Stimulated activated CD4-positive, alpha-beta T cell treated with anti-CD3 and anti-CD28 coated beads, Interleukin-1b, Interleukin-23, amount 100 ng/mL, for 4 hours (primary cell): ENCODE measurements at regions not wholly inside any gene's neighbourhood (a gene's known extent, or its start where the extent isn't known, plus 50 kb on each side); places are given as distances from the start of the nearest gene placed in this dataset.

Source experiments
- DNase-seq, 2 donors: peaks; one replicate each; pipeline ENCODE4 v3.0.0-alpha.2; 2020; ENCODE audit warnings: low read depth in 2 of 2

DNA sequence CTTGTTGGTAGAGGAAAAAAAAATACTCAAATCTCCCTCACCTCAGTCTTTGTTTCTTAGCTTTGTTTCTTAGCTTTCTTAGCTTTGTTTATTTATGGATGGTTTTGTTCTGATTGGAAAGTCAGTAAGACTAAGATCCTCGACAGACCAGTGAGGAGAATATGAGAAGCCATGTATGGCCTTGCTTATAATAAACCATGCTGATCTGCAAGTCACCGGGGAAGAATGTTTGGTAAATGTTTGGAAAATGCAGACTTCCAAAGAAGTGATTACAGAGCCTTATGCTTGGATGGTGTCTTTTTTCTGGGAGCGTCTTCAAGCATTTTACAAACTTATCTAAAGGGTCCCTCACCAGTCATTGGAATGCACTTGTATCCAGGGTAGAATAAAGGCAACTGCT is 90.1 kb upstream of the NOCT start:
- no peak for DNase-seq

DNA sequence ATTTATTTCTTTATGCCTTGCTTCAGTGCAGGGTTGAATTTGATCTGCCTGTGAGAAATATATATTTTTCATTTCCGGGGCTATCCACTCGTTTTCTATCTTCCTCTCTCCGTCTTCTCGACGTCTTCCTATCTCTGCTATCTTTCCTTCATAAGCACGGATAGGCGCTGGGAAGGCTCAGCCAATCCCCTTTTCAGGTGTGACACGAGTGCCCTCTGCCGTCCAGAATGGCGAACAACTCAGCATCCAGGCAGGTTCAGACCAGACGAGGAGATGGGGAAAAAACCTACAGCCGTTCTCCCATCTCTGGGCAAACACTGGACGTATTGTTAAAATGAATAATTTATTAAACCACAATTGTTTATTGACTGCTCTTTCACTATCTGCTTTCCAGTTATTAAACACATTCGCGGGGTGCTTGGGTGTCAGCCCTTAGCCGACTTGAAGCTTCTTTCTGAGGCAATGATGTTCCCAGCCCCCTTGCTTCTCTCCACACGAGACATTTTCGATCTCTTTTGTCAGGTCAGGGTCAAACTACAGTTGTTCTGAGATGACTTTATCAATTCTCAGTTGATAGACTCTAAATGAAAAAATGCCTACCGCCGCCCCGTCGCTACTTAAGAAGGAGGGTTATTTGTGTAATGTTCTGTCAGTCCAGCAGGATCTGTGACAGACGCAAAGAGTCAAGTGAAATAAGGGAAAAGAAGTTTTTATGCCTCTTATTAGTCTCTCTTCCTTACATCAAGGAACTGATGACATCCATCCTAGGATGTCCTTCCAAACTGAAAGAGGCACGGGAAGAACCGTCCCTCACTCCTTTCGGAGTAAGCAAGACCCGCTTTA is 96.3 kb upstream of the NOCT start:
- DNase-seq = peak in 1 of 2 donors; percentile 40

DNA sequence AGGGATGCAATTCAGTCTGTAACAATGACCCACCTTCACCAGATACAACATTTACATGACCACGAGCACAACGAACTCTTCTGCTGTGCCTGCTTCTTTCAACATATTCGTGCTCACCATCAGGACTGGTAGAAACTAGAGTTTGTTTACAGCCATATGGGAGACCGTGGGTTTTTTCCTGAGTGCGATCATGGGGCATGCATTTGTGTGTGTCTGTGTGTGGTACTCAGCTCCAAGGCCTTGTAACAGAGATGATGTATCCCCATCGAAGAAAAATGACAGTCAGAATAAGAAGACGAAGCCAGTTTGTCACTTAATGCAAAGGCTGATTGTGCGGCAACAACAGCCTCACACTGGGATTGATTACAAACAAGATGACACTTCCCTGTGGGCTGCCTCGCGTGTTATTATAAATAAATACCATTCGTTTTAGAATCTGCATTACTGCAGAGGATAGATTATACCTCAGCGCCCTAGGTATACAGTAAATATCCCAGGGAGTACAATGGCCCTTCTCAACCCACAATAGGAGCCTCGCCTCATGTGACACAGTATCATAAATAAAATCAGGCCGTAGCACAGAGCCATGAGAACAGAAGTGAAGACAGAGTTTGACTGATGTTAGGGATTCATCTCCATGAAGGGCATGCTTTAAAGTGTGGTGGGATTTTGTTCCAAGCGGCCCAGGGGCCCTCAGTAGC is 97.3 kb upstream of the NOCT start:
- DNase-seq = no peak

DNA sequence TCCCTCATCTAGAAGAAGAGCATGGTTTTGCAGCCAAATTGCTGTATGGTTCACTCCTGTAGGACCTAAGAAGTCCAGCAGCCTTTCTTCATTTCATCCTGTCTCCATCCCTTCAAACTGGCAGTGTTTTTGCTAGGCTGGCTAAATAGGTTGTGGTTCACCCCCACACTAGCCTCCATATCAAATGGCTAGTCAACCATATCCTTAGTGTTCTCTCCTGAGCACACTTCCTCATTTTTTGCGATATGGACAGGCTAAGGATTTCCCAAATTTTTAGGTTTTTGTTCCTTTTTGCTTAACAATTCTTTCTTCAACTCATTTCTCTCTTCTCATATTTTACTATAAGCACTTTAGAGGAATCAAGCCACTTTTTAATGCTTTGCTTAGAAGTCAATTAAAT is 98.8 kb upstream of the NOCT start:
- no peak for DNase-seq

DNA sequence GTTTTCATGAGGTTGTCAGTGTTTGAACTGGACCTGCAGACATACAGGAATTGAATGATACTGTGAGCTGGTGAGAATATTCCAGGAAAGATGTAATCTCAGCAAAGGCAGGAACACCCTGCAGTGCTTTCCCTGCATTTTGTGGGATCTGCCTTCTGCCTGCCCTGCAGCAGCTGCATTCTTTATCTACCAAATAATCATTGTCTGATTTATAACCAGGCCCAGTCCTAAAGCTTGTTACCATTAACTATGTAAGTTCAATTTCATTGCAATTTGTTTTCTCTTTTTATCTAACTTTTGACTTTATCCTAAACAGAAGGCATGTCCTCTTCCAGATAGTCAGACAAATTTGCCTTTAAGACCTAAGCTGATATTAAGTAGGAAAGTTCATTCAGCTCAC is 99.8 kb upstream of the NOCT start:
- DNase-seq = no peak

DNA sequence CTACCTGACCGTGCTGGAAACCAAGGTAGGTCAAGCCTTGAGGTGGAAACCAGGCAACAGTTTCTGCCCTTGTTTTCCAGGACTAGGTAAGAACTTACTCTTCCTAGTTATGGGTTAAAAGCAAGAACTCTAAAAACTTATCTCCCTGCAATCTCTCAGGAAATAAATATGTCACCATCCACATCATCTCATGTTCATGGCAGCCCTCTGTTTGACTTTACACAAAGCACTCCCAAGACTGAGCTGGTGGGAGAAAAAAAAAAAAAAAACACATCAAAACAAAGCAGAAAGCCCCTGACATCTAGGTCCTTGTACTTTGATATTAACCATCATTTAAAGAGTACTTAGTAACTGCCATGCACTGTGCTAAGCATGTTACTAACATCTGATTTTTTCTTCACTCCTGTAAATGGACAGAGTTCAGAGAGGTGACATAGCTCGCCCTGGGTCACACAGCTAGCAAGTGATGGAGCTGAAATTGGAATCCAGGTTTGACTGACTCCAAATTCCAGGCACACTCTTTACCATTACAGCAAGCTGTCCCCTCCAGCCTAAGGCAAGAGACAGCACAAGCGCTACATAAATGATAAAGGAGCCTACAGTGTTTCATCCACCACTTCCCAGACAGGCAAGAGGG is 102.8 kb upstream of the NOCT start:
- DNase-seq = no peak

DNA sequence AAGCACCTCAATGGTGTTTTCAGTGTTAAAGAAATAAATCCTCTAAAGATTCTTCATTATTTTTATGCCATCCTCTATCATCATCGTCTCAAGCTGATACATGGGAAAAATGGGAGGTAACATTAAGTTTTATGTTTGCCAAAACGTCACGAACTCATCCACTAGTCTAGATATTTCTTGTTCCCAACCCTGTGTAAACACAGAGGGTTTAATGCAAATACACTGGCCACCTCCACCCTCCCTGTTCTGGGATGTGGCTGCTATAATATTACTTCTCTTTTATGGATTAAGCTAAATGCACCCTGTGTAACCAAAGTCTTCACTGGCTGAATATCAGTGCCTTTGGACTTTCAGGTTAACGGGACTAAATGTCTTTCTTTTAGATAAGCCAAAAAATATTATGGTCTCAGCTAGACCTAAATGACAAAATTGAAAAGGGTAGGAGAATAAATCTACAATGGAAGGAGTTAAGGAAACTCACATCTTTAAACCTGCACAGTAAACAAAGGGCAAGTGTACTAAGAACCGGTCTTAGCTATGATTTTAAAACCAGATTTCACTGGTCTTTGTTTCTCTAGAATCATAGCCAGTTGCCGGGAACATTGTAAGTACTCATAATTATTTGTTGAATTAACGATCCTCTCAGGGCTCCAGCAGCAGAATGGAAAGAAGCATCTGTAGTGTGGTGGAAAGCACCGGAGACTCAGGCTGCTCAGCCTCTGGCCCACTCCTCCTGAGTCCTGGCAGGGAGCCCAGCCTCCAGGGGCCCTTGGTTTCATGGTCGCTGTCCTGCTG is 103.5 kb upstream of the NOCT start:
- no peak for DNase-seq

DNA sequence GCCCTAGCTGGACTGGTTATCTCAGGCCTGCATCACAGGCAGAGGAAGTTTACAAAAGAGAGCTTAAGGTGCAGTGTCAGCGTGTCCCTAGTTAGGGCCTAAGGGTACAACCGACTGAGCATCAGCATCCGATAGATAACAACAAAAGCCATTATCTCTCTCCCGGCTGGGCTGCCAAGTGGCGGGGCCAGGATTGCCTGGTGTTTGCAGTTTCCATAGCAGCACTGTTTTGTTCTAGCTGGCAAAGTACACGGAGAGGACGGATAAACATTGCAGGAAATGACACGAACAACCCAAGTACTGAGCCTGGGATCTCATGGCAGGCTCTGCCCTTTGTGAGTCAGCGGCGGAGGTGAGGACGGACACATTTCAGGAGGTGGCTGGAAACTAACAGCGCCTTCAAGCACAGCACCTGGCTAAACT is 104.7 kb upstream of the NOCT start:
- no peak for DNase-seq

DNA sequence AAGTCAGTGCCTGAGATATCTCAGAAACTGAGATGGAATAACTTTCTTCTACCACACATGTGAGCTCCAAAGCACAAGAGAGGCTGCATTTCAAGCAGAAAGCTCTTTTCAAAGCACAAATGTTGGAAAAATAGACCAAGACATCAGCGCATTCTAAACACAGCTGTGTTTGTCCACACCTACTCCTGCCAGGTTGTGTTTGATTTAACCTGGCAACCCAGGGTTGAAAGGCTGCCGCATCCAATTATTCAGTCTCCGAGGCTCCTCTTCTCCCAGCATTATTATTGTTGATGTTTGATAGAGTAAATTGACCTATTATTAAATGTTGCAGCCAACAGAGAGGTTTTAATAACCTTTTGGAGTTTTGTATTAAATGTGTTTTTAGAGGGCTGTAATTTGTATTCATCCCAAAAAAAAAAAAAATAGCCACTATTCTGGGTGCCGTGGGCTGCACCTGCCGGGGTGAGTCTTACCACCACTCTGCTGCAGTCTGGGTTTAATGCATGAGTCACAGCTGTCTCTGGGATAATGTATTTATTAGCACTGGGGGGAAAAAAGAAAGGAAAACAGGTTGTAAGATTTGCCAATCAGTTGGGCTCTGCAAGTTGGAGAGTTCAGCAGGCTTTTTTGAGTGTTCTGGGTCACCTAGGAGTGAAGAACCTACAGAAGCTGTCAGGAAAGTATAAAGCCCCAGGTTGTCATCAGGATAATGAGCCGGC is 105.2 kb upstream of the NOCT start:
- DNase-seq = no peak

DNA sequence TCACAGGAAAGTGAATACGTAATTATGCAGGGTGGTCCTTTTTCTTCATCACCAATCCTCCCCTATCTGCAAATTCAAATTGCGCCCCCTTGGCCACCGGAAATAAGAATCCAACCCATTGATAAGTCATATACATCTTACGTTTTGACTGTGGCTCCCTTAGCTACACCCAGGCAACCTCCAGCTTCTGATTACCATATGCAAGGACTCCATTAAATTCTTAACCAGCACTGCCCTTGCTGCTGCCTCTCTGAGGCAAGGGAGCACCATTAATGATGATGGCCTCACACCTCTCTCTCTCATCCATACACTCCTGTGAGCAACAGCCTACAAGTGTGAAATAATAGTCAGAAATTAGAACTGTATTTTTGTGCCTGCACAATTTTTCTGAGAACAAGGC is 106.0 kb upstream of the NOCT start:
- DNase-seq = no peak

DNA sequence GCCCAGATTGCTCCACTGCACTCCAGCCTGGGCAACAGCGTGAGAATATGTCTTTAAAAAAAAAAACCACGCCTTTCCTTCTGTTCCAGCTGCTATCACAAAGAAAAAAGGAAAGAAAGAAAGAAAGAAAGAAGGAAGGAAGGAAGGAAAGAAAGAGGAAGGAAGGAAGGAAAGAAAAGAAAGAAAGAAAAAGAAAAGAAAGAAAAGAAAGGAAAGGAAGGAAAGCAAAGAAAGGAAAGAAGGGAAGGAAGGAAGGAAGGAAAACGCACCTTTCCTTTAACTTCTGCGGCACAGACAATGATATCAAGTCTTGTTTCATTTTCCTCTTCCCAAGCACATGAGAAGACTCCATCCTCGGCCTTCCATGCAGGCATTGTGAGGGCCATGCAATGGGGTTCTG is 107.4 kb upstream of the NOCT start:
- DNase-seq = no peak

DNA sequence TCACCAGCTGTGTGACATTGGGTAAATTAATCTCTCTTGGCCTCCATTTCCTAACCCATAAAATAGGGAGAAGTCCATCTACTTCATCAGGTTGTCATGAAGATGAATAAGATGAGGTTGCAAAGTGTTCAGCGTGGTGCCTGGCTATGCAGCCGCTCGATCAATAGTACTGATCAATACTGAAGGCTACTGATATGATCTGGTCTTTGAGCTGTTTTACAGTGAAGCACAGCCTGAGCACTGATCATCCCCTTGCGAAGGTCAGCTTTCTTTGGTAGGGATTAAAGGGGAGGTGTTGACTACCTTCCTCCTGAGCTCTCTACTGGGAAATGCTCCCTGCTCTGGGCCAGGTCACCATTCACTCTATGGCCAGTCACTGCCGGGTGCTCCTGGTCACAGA is 108.4 kb upstream of the NOCT start:
- DNase-seq = no peak

DNA sequence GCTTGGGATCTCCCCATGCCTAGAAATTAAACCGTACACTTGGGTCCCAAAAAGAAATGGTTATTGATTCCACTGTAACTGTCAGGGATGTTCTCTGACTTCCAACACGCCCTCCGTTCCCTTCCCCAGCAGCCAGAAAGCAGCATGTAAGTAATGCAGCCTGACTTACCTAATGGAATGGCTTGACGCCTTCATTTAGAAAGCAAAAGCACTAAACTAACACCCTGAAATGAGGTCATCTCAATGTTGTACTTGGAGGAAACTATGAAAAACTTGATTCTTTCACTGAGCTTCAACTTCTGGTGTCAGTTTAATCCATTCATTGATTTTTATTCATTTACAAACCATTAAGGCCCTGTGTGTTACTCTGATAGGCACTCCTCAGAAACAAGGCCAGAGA is 110.8 kb upstream of the NOCT start:
- DNase-seq = no peak

DNA sequence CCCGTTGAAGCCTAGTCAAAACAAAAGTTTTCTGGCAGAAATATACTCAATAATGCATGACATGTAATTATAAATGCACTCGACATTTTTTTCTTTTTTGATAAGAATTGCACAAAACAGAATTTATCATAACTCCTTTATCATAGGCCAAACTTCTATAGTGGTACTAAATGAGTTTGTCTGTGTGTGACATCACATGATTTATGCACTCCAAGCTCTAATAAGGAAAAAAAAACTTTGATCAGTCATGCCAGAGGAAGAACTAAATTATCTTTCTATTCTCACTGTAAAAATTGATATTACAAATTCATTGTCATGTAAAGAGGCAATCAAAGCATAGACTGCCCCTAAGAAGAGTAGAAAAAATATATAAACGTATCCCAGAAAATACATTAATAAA is 112.4 kb upstream of the NOCT start:
- no peak for DNase-seq

DNA sequence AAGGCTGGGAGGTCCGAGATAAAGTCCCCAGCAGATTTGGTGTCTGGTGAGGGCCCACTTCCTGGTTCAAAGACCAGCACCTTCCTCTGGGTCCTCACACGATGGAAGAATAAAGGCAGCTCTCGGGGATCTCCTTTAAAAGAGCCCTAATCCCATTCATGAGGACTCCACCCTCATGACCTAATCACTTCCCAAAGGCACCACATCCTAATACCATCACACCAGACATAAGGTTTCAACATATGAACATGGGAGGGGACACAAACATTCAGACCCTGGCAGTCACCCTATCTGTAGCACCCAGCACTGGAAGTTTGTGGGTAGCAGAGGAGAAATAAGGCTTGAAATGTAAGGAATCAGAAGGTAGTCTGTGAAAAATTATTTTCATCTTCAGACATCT is 112.9 kb upstream of the NOCT start:
- DNase-seq = no peak

DNA sequence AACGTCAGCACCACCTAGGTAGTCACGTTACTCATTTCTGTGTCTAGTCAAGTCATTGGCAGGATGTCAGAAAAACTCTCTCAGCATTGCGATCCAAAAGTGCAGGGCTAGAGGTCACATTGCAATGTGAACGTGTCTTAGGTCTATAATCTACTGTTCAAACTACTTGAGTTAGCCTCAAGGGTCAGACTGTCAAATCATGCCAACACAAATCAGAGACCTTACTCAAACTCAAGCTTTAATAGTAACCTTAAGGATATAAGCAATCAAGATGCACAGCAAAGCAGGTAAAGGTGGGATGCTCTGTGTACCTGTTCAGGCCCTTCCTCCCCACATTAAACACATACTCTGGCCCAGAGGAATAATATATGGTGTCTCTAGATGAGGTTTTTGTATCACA is 114.4 kb upstream of the NOCT start:
- no peak for DNase-seq

DNA sequence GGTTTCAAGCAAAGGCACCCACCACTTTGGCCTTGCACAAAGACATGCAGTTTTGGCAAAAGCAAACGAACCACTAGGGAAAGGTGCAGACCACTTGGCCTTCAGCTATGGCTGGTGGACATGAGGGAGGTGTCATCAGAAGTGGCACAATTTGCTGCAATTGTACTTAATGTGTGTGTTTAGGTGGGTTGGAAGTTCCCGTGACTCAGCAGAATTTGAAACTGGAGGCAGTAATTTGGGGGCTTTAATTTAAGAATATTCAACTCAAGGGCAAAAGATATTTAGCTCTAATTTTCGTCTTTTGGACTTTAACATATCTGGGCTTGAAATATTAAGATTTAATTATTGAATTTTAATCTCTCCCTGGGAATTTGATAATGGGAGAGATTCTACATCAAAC is 115.6 kb upstream of the NOCT start:
- DNase-seq = no peak

DNA sequence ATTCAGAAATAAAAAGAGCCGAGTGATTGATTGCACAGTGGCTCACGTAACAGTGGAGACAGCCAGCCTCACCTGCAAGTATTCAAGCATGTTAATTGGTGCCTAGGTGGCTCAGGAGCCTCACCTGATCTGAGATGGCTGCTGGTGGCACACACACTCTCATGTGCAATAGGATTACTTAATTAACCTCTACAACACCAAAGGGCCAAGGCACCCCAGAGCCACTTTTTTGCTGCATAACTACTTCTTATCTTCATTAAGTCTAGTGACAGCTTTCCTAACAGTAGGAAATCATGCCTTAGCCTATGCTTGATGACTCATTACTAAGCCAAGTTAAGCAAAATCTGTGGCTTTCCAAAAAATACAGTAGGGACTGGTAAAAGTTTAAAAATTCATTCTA is 117.3 kb upstream of the NOCT start:
- no peak for DNase-seq

DNA sequence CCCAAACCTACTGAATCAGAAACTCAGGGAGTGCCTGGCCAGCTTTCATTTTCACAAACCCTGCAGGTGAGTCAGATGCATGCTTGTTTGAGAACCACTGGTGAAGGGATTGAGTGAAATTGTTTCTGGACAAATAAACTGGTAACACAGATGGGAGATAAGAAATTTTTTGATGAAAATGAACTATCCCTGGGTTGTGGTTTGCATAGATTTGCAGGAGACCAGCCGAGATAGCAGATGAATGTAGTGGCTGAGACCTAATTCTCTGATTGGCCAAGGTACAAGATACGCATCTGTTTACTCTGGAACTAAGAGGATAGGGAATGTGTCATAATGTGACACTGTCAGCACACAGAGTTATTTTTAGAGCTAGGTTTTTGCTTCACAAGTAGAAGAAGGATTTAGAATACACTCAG is 117.8 kb upstream of the NOCT start:
- DNase-seq = no peak

DNA sequence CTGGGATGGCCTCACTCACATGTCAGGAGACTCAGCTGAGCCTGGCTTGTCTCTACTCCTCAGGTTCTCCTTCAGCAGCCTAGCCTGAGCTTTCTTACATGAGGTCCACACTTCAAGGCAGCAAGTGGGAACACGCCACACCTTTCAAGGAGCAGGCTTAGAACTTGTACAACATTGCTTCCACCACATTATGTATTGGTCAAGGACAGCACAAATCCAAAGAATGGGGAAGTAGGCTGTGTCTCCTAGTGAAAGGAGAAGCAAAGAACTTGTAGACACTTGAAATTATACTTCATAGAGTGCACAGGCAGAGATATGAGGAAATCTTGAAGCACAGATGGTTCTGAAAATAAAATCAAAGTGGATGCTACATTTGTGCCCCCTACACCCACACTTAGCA is 120.9 kb upstream of the NOCT start:
- DNase-seq = no peak

DNA sequence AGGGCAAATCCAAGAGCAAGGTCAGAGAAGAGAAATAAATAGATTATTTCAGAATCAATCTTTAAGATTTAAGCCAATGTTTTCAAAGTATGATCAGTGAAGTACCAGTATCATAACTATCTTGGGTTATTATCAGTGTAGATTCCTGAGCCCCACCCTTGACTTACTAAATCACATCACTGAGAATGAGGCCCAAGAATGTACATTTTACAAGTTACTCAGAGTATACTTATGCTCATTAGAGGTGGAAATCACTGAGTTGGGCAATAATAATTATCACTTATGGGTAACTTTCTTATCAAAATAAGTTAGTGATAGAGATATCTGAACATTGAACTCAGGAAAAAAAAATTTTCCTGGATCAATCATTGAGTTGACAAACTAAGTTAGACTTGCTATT is 121.6 kb upstream of the NOCT start:
- no peak for DNase-seq
